Nephron (organoid): ENCODE measurements at regions not wholly inside any gene's neighbourhood (a gene's known extent, or its start where the extent isn't known, plus 50 kb on each side); places are given as distances from the start of the nearest gene placed in this dataset.

Source experiments
- H3K27ac Mint-ChIP-seq, 3 experiments: 2 replicates each; pipeline ENCODE4 v1.8.0; 2020; ENCODE audit warnings: mixed read lengths in 3 of 3, mild to moderate bottlenecking in 2 of 3, moderate library complexity in 1 of 3
- H3K27me3 Mint-ChIP-seq: 2 replicates; pipeline ENCODE4 v1.8.0; 2021; ENCODE audit warnings: low read depth, mild to moderate bottlenecking, moderate library complexity, mixed read lengths
- H3K36me3 Mint-ChIP-seq: 2 replicates; pipeline ENCODE4 v1.8.0; 2020; ENCODE audit warnings: low read depth, mixed read lengths
- H3K4me1 Mint-ChIP-seq: 2 replicates; pipeline ENCODE4 v1.8.0; 2020; ENCODE audit warnings: mixed read lengths
- H3K4me3 Mint-ChIP-seq, 3 experiments: 2 replicates each; pipeline ENCODE4 v1.8.0; 2020; ENCODE audit warnings: mild to moderate bottlenecking in 3 of 3, mixed read lengths in 3 of 3, moderate library complexity in 2 of 3
- H3K9me3 Mint-ChIP-seq: 2 replicates; pipeline ENCODE4 v1.8.0; 2020; ENCODE audit warnings: mixed read lengths
- CTCF ChIP-seq, 3 experiments: fragments of 200-600 bp; sonication (generic); IDR thresholded peaks; one replicate each; pipeline ENCODE4 v1.5.0; 2021; ENCODE audit warnings: antibody characterized with exemption in 3 of 3; ENCODE audit not compliant: unreplicated experiment in 3 of 3

GRCh38 chr20:21981179-21981578, 275.7 kb downstream of the PAX1 start:
- peaks cover 19% of the 10 kb centered on the region for H3K4me1 Mint-ChIP-seq
- H3K27ac Mint-ChIP-seq, result peak overlapping the region in 2 of 3 experiments; percentile 42 to 78
- H3K4me3 Mint-ChIP-seq, result no peak overlapping the region
- peaks cover 12% of the 10 kb centered on the region for H3K27me3 Mint-ChIP-seq
- peaks cover 3% of the 10 kb centered on the region for H3K9me3 Mint-ChIP-seq
- TF ChIP-seq CTCF (IDR thresholded peaks at IDR 0.05; ENCODE audit: unreplicated experiment in 3 of 3), result no peak
- peaks cover under 1% of the 10 kb centered on the region for H3K36me3 Mint-ChIP-seq

GRCh38 chr20:21971436-21971835, 266.0 kb downstream of the PAX1 start:
- H3K27me3 Mint-ChIP-seq, result no peaks in the 10 kb centered on the region
- peaks cover 4% of the 10 kb centered on the region for H3K4me1 Mint-ChIP-seq
- no peak for TF ChIP-seq CTCF (IDR thresholded peaks at IDR 0.05; ENCODE audit: unreplicated experiment in 3 of 3)
- no peak overlapping the region for H3K27ac Mint-ChIP-seq
- no peak overlapping the region for H3K4me3 Mint-ChIP-seq
- H3K9me3 Mint-ChIP-seq, result peaks cover 16% of the 10 kb centered on the region
- H3K36me3 Mint-ChIP-seq, result peaks cover 5% of the 10 kb centered on the region

- H3K4me3 Mint-ChIP-seq, result no peak overlapping the region
Measured at GRCh38 chr20:21968486-21968885, 263.0 kb downstream of the PAX1 start.

DNA sequence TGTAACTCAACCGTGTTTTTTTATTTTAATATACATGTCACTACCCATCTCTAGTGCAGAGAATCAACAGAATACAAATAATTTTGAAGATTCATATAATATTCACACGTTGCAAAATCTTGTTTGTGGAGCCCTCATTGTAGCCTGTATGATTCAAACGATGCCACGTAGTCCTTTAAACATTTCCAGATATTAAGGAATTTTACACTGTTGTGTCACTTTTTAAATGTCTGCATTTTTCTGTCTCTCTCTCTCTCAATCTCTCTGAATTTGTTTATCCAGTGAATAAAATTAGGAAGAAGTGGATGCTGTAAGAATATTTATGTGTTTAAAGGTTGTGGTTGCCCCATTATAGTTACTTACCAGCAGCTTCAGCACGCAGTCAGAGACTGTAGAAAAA, 262.0 kb downstream of the PAX1 start:
- Mint-ChIP-seq H3K9me3 (peaks cover 5% of the 10 kb centered on the region), H3K36me3 (no peaks in the 10 kb centered on the region), H3K4me1 (peaks cover 4% of the 10 kb centered on the region), H3K27me3 (no peaks in the 10 kb centered on the region), H3K4me3 (no peak overlapping the region), H3K27ac (no peak overlapping the region)
- TF ChIP-seq CTCF (IDR thresholded peaks at IDR 0.05; ENCODE audit: unreplicated experiment in 3 of 3), result no peak

More at GRCh38 chr20:21968486-21968885, 263.0 kb downstream of the PAX1 start:
- Mint-ChIP-seq H3K27ac (no peak overlapping the region), H3K9me3 (peaks cover under 1% of the 10 kb centered on the region), H3K36me3 (no peaks in the 10 kb centered on the region), H3K27me3 (no peaks in the 10 kb centered on the region), H3K4me1 (peaks cover 4% of the 10 kb centered on the region)
- TF ChIP-seq CTCF (IDR thresholded peaks at IDR 0.05; ENCODE audit: unreplicated experiment in 3 of 3), result no peak

DNA sequence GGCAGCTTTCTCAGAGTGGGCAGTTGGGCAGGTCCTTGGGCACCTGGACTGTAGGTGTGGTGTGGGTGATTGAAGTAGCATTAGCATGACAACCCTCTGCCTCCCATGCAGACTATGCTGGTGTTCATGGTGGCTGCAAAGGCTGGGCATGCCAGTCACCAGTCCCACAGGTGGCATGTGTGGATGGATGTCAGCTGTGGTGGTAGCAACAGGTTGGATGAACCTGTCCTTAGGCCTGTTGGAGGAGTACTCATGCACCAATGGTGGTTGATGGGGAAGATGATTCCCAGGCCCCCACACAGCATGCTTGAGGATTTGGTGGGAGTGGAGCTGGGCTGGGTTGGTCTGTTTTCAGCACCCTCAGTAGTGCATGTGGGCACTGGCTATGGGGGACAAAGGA, 251.1 kb downstream of the PAX1 start:
- H3K27me3 Mint-ChIP-seq, result no peaks in the 10 kb centered on the region
- TF ChIP-seq CTCF (IDR thresholded peaks at IDR 0.05; ENCODE audit: unreplicated experiment in 3 of 3), result no peak
- H3K36me3 Mint-ChIP-seq, result peaks cover 3% of the 10 kb centered on the region
- H3K27ac Mint-ChIP-seq, result no peak overlapping the region
- peaks cover 14% of the 10 kb centered on the region for H3K9me3 Mint-ChIP-seq
- H3K4me1 Mint-ChIP-seq, result no peaks in the 10 kb centered on the region
- no peak overlapping the region for H3K4me3 Mint-ChIP-seq

GRCh38 chr20:21947406-21947805, 241.9 kb downstream of the PAX1 start:
- Mint-ChIP-seq H3K4me3 (no peak overlapping the region), H3K4me1 (peaks cover 24% of the 10 kb centered on the region), H3K9me3 (peaks cover 2% of the 10 kb centered on the region)

More at GRCh38 chr20:21947406-21947805, 241.9 kb downstream of the PAX1 start:
- no peak for TF ChIP-seq CTCF (IDR thresholded peaks at IDR 0.05; ENCODE audit: unreplicated experiment in 3 of 3)
- Mint-ChIP-seq H3K27ac (peak overlapping the region; percentile 17 to 81 (median 65)), H3K27me3 (no peaks in the 10 kb centered on the region), H3K36me3 (no peaks in the 10 kb centered on the region)
